IPS-11a (cell line): ENCODE measurements at regions not wholly inside any gene's neighbourhood (a gene's known extent, or its start where the extent isn't known, plus 50 kb on each side); places are given as distances from the start of the nearest gene placed in this dataset.

Experiments used
- H3K4me3 ChIP-seq: one replicate; pipeline ENCODE4 v1.5.1; 2013; ENCODE audit warnings: low read depth, low read length, control low read depth

GRCh38 chr10:128879030-128879429, 588.0 kb upstream of the MGMT start:
- no peak overlapping the region for H3K4me3 ChIP-seq

GRCh38 chr10:128879441-128880140, 587.5 kb upstream of the MGMT start:
- no peak overlapping the region for H3K4me3 ChIP-seq

DNA sequence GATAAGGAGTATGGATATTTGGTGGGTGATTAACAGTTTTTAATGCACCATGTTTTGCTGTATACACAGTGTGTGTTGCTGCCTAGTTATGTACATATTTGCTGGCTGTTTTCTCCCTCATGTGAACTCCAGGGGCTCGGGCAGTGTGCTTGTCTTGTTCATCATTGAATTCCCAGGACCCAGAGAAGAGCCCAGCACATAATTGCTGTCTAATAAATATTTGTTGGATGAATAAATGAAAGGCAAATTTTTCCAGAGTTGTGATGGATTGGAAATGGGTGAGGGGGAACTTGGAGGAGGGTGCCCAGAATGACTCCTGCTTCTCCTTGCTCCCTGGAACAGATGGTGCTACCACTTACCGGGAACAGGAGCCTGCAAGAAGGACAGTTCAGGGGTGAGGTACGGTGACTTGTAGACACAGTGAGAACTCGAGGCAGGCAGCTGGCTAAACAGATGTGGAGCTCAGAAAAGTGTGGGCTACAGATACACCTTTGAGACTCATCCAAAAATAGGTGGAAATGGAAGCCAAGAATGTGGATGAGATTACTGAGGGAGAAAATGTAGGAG, 586.8 kb upstream of the MGMT start:
- no peak overlapping the region for H3K4me3 ChIP-seq

DNA sequence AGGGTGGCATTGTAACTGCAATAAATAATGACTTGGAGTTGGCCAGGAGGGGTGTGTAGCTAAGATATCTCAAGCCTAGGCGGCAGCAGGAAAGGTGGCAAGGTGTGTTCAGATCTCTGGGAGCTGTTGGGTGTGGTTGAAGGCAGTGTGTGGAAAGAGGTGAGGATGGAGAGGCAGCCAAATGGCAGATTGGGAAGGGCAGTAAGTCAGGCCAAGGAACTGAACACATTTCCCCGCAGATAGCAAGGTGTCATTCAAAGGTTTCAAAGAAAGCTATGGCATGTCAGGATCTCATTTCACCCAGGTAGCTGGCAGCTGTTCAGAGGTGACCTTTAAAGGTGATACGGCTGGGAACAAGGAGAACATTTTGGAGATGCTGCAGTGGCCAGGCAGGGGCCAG, 586.0 kb upstream of the MGMT start:
- H3K4me3 ChIP-seq = no peak overlapping the region

DNA sequence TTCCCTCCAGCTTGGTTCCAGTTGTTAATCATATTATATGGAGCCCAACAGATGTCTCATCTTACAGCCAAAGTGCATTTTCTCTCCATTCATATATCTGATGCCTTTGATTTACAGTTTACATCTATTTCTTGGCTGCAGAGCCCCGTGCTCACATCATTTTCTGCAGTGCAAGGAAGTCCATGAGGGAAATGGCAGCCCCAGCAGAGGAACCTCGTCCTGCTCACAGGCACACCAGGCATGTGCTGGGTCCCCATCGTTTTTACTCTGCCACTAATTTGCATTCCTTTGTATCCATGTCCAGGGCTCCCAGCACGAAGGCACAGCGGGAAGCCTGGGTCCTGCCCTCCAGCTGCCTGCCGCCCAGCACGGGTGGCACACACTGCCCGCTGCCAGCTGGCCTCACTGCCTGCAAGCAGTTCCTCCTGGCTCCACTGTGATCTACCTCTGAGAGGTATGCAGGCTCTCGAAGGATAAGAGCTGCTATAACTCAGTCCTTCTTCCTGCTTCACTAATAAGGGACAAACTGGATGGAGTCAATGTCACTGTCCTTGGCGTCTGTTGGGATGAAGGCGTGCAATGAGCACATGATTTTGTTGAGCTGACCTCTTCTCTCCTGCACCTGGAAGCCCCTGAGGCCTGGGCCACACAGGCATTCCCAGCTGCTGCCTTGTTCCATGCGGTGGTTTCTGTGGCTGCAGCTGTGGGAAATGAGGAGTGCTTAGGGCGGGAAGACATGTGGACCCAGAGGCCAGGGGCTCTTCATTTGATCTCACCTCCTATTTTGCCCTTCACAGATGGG, 583.6 kb upstream of the MGMT start:
- no peak overlapping the region for H3K4me3 ChIP-seq

DNA sequence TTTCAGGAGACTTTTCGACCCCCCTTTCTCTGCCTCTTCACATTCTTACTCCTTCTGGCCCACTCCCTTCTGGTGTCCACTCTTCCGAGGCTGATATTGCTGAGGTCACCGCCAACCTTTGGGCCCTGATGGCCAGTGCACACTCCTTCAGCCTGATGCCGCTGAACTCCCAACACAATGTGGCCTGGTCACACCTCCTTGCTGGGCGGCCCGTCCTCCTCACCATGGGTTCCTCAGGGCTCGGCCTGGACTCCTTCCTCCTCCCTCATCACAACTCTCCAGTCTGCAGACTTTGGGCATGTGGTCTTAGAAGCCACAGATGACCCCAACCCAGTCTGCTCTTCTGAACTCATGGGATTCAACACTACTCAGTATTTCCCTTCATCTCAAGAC, 583.0 kb upstream of the MGMT start:
- H3K4me3 ChIP-seq = no peak overlapping the region

GRCh38 chr10:128884496-128885072, 582.5 kb upstream of the MGMT start:
- H3K4me3 ChIP-seq = no peak overlapping the region

DNA sequence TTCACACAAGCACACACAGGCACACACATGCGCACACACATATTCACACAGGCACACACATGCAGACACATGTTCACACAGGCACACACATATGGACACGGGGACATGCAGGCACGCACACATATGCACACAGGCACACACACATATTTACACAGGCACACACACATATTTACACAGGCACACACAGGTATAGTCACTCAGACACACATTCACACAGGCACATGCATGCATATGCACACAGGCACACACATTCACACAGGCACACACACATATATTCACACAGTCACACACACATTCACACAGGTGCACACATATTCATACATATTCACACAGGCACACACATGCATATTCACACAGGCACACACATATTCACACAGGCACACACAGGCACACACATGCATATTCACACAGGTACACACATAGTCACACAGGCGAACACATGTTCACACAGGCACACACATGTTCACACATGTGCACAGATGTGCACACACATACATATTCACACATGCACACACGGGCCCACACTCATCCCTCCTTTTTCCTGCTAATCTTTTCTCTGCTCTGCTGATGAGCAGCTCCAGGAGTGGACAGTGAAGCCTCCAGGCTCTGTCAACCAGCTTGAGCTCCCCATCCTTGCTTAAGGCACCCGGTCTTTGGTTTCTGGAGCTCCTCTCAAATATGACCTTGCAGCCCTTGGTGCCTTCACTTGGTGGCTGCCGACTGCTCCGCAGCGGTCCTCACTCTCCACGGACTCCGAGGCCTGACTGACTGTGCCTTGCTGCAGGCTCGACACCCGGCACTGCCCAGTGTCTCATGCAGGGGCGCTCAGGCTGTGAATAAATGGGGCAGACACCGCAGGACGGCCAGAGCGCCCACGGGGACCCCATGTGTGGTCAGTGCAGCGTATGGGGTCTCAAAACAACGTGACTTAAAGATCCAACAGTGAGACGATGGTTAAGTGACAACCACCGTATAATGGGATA, 581.2 kb upstream of the MGMT start:
- H3K4me3 ChIP-seq = no peak overlapping the region

DNA sequence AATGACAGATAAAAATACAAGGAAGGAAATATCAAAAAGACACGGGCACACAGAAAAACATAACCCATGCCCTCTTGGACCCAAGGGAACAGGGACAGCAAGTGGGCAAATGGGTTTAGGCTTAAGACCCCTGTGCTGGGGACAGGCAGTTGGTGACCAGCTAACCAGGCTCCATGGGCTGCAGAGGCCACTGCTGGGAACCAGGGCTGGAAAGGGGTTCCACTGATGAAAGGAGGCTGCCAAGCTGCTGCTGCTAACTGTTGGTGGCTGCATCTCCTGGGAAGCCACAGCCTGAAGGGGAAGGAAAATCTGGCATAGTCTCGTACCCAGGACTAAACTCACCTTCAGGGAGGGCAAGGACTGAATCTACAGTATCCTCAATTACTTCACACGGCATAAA, 579.2 kb upstream of the MGMT start:
- no peak overlapping the region for H3K4me3 ChIP-seq

- no peak overlapping the region for H3K4me3 ChIP-seq
Observed at GRCh38 chr10:128892005-128892404, 575.0 kb upstream of the MGMT start.

DNA sequence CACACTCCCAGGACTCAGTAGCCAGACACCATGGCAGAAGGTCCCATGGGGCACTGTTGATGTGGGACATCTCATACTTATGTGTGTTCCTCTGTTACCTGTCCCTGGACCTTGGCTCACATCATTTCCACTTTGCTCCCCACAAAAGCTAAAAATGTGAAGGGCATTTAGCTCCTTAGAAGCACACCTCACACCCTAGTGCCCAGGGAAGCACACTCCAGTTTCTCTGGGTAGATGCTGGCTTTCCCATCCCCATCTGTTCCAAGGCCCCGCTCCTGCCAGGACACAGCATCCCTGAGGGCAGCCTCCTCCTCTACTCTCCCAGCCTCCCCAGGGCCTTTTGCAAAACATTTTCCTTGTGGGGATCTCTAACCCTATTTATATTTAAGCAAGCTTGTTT, 572.4 kb upstream of the MGMT start:
- H3K4me3 ChIP-seq = no peak overlapping the region

- no peak overlapping the region for H3K4me3 ChIP-seq
Observed at GRCh38 chr10:128895473-128895872, 571.6 kb upstream of the MGMT start.

- H3K4me3 ChIP-seq = no peak overlapping the region
Observed at GRCh38 chr10:128896116-128896795, 570.8 kb upstream of the MGMT start.

DNA sequence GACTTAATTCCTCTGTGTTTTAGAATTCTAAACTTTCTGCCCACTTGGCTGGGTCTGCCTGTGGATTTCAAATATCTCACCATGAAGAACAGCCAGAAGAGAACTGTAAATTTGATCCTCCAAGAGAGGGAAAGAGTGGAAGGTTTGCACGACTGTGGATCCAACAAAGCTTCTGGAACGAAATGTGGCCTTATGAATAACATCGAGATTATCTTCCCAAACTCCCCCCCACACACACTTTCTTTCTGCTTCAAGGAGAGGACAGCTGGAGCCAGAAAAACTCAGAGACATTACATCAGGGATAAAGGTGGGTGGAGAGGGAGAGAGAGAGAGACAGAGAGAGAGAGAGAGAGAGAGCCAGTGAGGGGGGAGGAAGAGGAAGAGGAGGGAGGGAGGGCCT, 570.1 kb upstream of the MGMT start:
- H3K4me3 ChIP-seq = no peak overlapping the region

DNA sequence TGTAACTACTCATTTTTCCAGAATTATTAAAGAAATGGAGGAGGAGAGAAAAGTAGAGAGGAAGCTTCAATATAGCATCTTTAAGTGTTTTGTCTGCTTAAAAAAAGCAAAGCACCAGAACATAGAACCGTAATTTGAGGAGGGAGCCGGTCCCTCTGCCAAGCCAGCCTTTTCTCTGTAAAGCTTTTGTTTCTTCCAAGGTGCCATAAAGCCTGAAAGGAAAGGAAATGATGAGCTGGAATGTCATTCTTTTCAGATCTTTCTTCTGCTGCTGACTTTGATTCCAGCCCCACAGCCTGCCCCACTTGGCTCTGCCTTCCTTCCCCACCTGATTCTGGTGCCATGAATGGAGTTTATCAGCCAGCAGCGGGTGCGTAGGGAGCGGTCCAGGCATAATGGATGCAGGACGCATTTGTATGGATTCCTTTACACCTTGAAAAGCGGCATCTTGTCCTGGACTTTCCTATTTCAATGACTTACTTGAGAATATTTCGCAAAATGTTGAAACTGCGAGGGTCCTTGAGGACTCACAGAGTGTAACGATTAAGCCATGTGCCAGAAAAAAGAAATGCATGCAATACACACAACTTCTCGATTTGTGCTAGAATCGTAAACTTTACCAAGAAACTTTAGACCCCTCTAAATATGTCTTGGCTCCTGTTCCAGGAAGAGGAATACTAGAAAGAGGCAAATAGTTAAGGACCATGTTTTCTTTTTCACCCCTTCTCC, 569.5 kb upstream of the MGMT start:
- no peak overlapping the region for H3K4me3 ChIP-seq

DNA sequence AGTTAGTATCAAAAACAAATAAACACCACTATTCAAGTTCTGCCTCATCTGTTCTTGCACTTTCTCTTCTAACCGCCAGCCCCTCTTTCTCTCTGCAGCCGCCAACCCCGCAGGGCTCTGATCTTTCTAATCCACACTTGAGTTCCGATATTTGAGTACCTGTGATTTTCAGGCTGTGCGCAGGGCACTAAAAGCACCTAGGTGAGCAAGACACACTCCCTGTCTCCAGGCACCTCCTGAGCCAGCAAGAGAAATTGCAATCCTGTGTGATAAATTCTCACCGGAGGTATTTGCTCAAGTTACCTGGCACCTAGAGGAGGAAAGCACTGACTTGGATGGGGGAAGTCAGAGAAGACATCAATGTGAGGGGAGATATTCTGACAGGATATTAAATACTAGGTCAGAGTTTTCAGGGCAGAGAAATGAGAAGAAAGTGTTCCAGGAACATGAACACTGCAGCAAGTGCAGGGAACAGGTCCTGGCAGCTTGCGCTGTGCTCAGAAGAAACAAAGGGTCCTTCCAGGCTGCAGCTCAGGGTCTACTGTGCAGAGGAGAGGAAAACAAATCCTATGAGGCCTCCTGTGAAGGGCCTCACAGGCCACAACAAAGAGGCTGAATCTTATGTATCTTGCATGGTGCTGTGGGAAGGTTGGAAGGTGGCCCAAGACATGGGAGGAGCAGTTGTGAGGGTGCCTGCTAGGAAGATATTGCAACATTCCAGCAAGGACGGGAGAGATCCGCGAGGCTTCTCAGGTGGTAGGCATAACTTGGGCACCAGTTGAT, 568.7 kb upstream of the MGMT start:
- peak overlapping the region; percentile 21 for H3K4me3 ChIP-seq

GRCh38 chr10:128898916-128899195, 568.2 kb upstream of the MGMT start:
- H3K4me3 ChIP-seq = no peak overlapping the region

DNA sequence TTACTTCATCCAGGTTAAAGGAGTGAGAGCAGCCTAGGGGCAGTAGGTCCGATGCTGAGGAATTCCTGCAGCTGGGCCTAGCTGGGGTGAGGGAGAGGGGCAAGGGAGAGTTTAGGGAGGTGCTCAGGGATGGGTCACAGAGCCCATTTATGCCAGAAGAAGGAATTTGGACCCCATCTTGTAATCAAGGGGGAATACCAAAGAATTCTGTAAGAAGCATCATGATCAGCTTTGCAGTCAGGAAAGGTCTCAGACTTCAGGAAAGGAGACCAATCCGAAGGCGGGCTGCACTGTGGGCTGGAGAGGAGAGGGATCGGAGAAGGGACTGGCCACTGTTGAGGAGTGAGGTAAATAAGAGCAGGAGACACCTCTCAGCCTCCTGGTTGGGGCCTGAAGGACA, 566.6 kb upstream of the MGMT start:
- H3K4me3 ChIP-seq = no peak overlapping the region

DNA sequence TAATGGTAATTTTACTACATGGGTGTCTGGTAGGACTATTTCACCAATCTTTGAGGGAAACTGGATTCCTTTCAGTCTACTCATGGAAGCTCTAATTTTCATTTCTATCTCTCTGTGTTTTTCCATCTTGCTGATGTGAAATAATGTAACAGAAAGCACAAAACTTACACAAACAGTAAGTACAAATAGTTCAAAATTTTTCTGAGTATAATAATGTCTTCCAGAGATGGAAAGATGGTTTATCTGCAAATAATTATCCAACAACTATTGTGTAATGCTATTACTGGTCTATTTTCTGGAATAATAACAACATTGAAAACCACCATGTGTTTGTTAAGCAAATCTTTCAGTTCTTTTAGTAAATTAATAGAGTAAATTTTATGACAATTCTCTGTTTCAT, 565.8 kb upstream of the MGMT start:
- H3K4me3 ChIP-seq = no peak overlapping the region
